CD4-positive, alpha-beta T cell (primary cell): ENCODE measurements at regions not wholly inside any gene's neighbourhood (a gene's known extent, or its start where the extent isn't known, plus 50 kb on each side); places are given as distances from the start of the nearest gene placed in this dataset.

Experiments
- ATAC-seq: fragments of 200-7000 bp; cut with Tn5 transposase; one replicate; pipeline ENCODE4 v1.10.0; 2022; ENCODE audit warnings: mild to moderate bottlenecking; ENCODE audit not compliant: poor library complexity
- CTCF ChIA-PET: fragments of 350-600 bp; sonication (Branson Sonifier 250); formaldehyde crosslinking; loops from one replicate; lab custom pipeline; 2021; ENCODE audit warnings: antibody characterized with exemption, inconsistent platforms; lab: Charles Lee
- POLR2A ChIA-PET: fragments of 350-600 bp; sonication (Branson Sonifier 250); formaldehyde crosslinking; loops from one replicate; lab custom pipeline; 2021; ENCODE audit warnings: antibody characterized with exemption, inconsistent platforms; lab: Charles Lee
- DNase-seq, 14 experiments: peaks; one replicate each; pipeline ENCODE4 v3.0.0-alpha.2; 2013 to 2020; ENCODE audit warnings: mixed read lengths in 2 of 14
- H3K27ac ChIP-seq, 2 donors: one replicate each; pipeline versions ENCODE4 v1.5.1 to v1.7.0; 2013; ENCODE audit warnings: low read length in 2 of 2, low read depth in 1 of 2, mild to moderate bottlenecking in 1 of 2
- H3K27me3 ChIP-seq, 2 experiments: 1 replicate in 1 of 2; 2 replicates in 1 of 2; pipeline versions ENCODE4 v1.6.1 to v1.7.0; 2013; ENCODE audit warnings: low read length in 2 of 2, control low read depth in 1 of 2, mild to moderate bottlenecking in 1 of 2, moderate library complexity in 1 of 2; ENCODE audit not compliant: insufficient read depth in 2 of 2, control insufficient read depth in 1 of 2
- H3K36me3 ChIP-seq: one replicate; pipeline ENCODE4 v1.6.1; 2013; ENCODE audit warnings: low read length, control low read depth; ENCODE audit not compliant: insufficient read depth
- H3K4me1 ChIP-seq: one replicate; pipeline ENCODE4 v1.6.1; 2013; ENCODE audit warnings: low read length, control low read depth; ENCODE audit not compliant: insufficient read depth
- H3K4me3 ChIP-seq: one replicate; pipeline ENCODE4 v1.5.1; 2013; ENCODE audit warnings: mild to moderate bottlenecking, low read length, moderate library complexity
- H3K9me3 ChIP-seq, 2 experiments: 1 replicate in 1 of 2; 2 replicates in 1 of 2; pipeline versions ENCODE4 v1.6.1 to v1.7.0; 2013; ENCODE audit warnings: low read length in 2 of 2, mild to moderate bottlenecking in 2 of 2, control low read depth in 1 of 2, moderate library complexity in 1 of 2; ENCODE audit not compliant: control insufficient read depth in 1 of 2, insufficient read depth in 1 of 2
- H3K27ac Mint-ChIP-seq: one replicate; pipeline ENCODE4 v1.8.0; 2020; ENCODE audit warnings: mixed read lengths
- H3K27me3 Mint-ChIP-seq: one replicate; pipeline ENCODE4 v1.8.0; 2021; ENCODE audit warnings: mixed read lengths
- H3K36me3 Mint-ChIP-seq: one replicate; pipeline ENCODE4 v1.8.0; 2021; ENCODE audit warnings: low read depth, mixed read lengths
- H3K4me1 Mint-ChIP-seq: one replicate; pipeline ENCODE4 v1.8.0; 2021; ENCODE audit warnings: low read depth, mixed read lengths
- H3K4me3 Mint-ChIP-seq: one replicate; pipeline ENCODE4 v1.8.0; 2020; ENCODE audit warnings: mild to moderate bottlenecking, mixed read lengths
- H3K9me3 Mint-ChIP-seq: one replicate; pipeline ENCODE4 v1.8.0; 2020; ENCODE audit warnings: mixed read lengths
- CTCF ChIP-seq: fragments of 200-600 bp; IDR thresholded peaks from one replicate; pipeline ENCODE4 v1.8.0; 2022; ENCODE audit warnings: antibody characterized with exemption, mild to moderate bottlenecking
- intact Hi-C, 2 experiments: fragments of 100-400 bp; cut with DNase I in 1 of 2; cut with micrococcal nuclease in 1 of 2; formaldehyde crosslinking; loops; one replicate each; pipeline versions ENCODE4 v1.15.1 to v1.9.0; 2023 to 2025; cut with DNase I, micrococcal nuclease

- Mint-ChIP-seq H3K4me1 (no peaks in the 10 kb centered on the region), H3K36me3 (peaks cover 17% of the 10 kb centered on the region), H3K27ac (no peak overlapping the region), H3K27me3 (no peaks in the 10 kb centered on the region), H3K4me3 (no peak overlapping the region), H3K9me3 (no peaks in the 10 kb centered on the region)
- no peaks in the 10 kb centered on the region for H3K36me3 ChIP-seq
- DNase-seq, result no peak
- intact Hi-C loops, result no loop called here
- ATAC-seq, result no peak
- H3K4me1 ChIP-seq, result no peaks in the 10 kb centered on the region
- ChIA-PET POLR2A (no interaction called here), CTCF (no interaction called here)
- no peak overlapping the region for H3K4me3 ChIP-seq
- H3K27me3 ChIP-seq, result no peaks in the 10 kb centered on the region
- no peaks in the 10 kb centered on the region for H3K9me3 ChIP-seq
- H3K27ac ChIP-seq, result no peak overlapping the region
- no peak for TF ChIP-seq CTCF
These were observed 56.2 kb upstream of the NUF2 start for GRCh38 chr1:163265547-163265946.

GRCh38 chr1:163267962-163268361 lies 53.8 kb upstream of the NUF2 start:
- Histone ChIP-seq H3K4me3 (no peak overlapping the region), H3K4me1 (no peaks in the 10 kb centered on the region), H3K9me3 (no peaks in the 10 kb centered on the region), H3K36me3 (no peaks in the 10 kb centered on the region), H3K27me3 (no peaks in the 10 kb centered on the region), H3K27ac (no peak overlapping the region)
- CTCF ChIA-PET, result no interaction called here
- DNase-seq (no peak), ATAC-seq (no peak)
- peaks cover 8% of the 10 kb centered on the region for H3K36me3 Mint-ChIP-seq
- POLR2A ChIA-PET, result no interaction called here
- no peaks in the 10 kb centered on the region for H3K4me1 Mint-ChIP-seq
- TF ChIP-seq CTCF, result no peak
- intact Hi-C loops, result no loop called here
- no peaks in the 10 kb centered on the region for H3K9me3 Mint-ChIP-seq
- H3K4me3 Mint-ChIP-seq, result no peak overlapping the region
- H3K27ac Mint-ChIP-seq, result no peak overlapping the region
- H3K27me3 Mint-ChIP-seq, result no peaks in the 10 kb centered on the region

GRCh38 chr1:163271535-163271934 lies 50.2 kb upstream of the NUF2 start:
- H3K4me3 ChIP-seq, result no peak overlapping the region
- H3K27ac ChIP-seq, result no peak overlapping the region
- DNase-seq, result no peak
- intact Hi-C loops, result no loop called here
- TF ChIP-seq CTCF, result no peak
- Mint-ChIP-seq H3K36me3 (peaks cover 33% of the 10 kb centered on the region), H3K27ac (no peak overlapping the region), H3K4me3 (no peak overlapping the region), H3K4me1 (no peaks in the 10 kb centered on the region), H3K9me3 (peaks cover 2% of the 10 kb centered on the region), H3K27me3 (no peaks in the 10 kb centered on the region)
- H3K9me3 ChIP-seq, result no peaks in the 10 kb centered on the region
- POLR2A ChIA-PET, result no interaction called here
- no peaks in the 10 kb centered on the region for H3K36me3 ChIP-seq
- no peaks in the 10 kb centered on the region for H3K4me1 ChIP-seq
- no peaks in the 10 kb centered on the region for H3K27me3 ChIP-seq
- CTCF ChIA-PET, result no interaction called here
- no peak for ATAC-seq
